GM21737 (cell line): ENCODE measurements at regions not wholly inside any gene's neighbourhood (a gene's known extent, or its start where the extent isn't known, plus 50 kb on each side); places are given as distances from the start of the nearest gene placed in this dataset.
"Not testable (repeated sequence)": the region's sequence is repeated elsewhere in the genome, so short reads cannot be mapped to it uniquely, and the experiment has no call there.

Experiments
- ATAC-seq: cut with Tn5 transposase; IDR thresholded peaks from one replicate; pipeline ENCODE4 v1.9.1; 2021; ENCODE audit warnings: mild to moderate bottlenecking, moderate library complexity; ENCODE audit not compliant: unreplicated experiment

DNA sequence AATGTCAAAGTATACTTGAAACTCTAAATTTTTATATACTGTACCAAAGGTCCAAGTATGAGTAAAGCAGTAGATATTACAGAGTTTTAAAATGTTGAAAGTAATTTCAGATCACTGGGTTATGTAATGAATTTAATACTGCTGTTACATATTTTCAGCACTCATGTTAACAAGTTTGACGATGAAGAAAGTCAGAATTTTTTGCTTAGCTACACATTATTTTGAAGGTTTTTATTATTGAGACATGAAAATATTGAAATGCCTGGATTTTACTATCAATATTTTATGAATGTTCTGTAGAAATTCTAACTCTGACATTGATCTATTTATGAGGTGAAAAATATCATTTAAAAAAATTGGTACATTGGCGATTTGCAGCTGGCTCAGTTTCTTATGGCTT is 1030.3 kb downstream of the FSCB start:
- ATAC-seq: no peak

DNA sequence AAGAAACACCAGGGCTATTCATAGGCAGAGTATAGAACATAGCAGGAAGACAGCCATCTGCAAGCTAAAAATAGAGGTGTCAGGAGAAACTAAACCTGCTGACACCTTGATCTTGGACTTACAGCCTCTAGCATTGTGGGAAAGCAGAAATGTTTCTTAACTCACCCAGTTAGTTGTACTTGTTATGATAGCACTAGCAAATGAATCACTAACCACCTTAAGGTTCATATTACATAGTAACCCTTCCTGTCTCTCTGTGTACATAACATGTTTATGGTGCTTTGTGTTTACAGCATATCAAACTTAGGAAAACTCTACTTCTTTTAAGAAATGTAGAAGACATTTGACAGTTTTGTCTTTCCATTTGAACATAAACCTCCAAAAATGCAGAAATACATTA is 1031.3 kb downstream of the FSCB start:
- ATAC-seq: no peak

DNA sequence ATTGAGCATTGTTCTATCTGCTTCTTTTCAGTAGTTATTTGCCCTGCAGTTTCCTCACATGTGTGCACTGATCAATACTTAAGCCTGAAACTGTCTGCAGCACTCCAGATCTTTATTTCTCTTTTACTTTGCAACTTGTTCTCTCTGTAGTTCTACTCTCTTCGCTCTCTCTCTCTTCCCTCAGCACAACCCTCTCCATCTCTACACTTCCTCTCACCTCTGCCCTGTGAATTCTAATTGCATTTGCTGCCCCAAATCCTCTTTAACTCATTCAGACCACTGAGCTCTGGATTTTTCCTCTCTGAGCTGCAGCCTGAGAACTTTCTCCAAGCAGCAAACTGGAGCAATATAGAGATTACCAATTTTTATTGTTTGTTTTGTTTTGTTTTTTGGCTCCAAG is 1035.5 kb downstream of the FSCB start:
- no peak for ATAC-seq

DNA sequence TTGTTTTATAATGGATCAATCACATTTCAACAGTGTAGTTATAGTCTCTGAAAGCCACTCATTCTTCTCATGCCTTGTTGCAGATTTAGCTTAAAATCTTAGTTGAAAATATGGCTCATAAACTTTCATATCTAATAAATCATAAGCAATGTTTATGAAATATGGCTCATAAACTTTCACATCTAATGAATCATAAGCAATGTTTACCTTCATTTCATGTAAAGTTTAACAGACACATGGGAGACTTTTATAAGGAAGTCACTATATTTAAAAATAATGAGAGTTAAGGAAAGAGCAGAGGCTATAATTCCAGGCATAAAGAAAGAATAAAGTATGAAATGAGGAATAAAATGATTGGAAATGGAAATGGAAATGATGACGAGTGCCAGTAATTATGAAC is 1042.1 kb downstream of the FSCB start:
- no peak for ATAC-seq

DNA sequence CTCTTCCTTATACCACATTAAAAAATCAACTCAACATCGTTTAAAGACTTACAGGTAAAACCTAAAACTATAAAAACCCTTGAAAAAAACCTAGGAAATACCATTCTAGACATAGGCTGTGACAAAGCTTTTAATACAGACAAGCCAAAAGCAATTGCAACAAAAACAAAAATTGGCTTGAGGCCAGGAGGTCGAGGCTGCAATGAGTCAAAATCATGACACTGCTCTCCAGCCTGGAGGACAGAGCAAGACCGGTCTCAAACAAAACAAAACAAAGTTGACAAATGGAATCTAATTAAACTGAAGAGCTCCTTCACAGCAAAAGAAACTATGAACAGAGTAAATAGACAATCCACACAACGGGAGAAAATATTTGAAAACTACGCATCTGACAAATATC is 1057.8 kb downstream of the FSCB start:
- ATAC-seq: no peak

DNA sequence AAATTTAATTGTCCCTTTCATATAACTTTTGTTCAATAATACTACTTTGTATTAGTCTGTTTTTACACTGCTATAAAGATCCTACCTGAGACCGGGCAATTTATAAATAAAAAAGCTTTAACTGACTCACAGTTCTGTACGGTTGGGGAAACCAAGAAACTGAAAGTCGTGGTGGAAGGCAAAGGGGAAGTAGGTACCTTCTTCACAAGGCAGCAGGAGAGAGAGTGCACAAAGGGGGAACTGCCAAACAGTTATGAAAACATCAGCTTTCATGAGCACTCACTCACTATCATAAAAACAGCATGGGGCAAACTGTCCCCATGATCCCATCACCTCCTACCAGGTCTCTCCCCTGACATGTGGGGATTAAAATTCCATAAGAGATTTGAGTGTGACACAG is 1069.0 kb downstream of the FSCB start:
- ATAC-seq: no peak

DNA sequence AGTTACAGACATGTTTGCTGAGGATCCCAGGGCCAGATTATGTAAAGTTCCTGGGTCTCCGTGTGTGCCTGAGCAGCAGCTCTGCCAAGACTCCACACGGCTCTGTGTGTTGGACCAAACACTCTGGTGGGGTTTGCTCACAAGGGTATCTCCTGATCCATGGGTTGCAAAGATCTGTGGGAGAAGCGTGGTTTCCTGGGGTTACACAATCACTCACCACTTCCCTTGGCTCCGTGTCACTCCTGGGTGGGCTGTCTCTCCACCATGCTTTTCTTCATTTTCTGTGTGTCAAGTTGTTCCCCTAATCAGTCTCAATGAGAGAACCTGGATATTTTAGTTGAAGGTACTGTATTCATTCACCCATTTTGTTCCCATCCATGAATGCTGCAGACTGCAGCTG is 1088.8 kb downstream of the FSCB start:
- ATAC-seq: no peak

DNA sequence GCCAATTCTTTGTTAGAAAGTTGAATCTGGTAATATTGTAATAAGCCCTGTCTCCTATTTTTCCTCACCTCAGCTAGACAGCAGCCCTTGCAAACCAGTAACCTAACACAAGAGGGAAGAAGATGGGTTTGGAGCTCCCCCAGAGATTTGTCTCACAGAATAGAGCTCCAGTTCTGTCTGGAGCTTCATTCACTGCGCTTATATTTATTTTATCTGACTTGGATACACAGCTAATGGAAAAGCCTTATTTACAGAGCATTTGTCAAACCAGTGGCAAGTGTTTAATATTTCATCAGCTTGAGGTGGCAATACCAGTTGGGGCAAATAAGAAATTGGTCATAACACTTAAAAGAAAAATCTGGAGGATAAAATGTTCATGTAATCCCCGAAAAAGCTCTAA is 1094.0 kb downstream of the FSCB start:
- no peak for ATAC-seq

DNA sequence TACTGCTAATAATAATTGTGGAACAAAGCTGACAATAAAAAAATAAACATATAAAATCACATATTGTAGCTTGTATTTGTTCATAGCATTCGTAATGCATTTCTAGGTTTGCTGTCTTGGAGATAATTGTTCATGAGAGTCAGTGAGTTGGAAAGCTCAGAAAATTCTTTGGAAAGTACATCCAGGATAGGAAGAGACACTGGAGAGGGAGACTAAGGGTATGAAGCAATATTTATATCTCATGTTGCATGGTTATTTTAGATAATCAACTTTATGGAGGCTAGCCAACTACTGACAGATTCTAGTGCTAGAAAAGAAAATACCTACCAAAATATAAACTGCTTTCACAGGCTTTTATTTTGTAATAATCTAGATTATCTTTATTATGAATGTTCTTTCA is 1095.2 kb downstream of the FSCB start:
- ATAC-seq: no peak

DNA sequence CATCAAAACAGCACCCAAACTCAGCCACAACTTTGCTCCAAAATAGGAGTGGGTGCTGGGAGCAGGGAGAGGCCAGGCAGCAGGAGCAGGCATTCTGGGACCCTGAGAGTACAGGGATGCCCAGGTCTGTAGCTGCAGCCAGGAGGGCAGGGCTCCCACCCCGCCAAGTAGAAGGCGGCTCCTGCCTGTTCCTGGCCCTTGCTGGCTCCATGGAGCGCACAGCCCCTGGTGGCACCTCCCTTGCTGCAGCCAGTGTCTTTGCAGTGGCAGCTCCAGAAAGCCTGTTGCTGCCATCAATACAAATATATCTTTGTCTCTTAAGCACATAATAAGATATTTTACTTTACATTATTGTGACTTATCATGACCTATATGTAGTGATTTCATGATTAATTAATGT is 1096.5 kb downstream of the FSCB start:
- no peak for ATAC-seq

DNA sequence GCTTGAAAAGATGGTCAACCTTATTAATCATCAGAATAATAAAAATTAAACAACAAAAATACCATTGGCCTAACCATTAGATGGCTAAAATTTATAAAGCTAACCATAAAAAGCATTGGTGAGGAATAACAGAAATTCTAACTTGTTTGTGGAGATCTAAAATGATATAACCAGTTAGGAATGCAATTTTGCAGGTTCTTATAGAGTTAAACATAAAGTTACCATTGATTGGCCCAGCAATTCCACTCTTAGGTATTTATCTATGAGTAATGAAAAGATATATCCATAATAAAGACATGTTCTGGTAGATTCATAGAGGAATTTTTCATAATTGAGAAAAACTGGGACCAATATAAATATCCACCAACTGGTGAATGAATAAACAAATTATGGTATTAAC is 1098.6 kb downstream of the FSCB start:
- no peak for ATAC-seq

DNA sequence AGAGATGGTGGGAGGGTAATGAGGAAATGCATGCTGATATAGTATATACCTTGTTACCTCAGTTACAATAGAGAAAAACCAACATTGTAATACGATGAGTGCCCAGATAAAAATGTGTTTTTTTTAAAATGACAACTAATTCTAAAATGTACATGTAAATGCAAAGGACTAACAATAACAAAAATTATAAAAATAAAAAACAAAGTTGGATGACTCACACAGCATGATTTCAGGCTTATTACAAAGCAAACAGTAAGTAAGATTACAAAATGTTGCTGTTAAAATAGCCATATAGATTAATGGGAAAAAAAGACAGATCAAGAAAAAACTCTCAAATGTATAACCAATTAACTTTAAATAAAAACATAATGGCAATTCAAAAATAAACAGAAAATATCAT is 1099.4 kb downstream of the FSCB start:
- no peak for ATAC-seq

DNA sequence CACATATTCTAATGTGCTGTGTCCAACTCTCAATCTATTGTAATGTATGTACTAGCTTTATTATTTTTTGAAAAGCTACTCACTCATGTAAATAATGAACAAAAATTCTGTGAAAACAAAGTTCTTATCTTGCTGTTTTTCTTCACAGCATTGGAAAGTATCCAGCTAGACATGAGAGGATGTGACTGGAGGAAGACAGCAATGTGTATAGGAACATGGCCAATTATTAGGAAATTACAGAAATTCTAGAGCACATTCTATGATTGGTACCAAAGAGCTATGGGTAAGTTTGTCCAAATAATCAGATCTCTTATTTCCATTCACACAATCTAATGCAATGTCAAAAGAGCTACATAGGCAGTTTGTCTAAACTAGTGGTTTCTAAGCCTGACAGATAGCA is 1100.2 kb downstream of the FSCB start:
- no peak for ATAC-seq

DNA sequence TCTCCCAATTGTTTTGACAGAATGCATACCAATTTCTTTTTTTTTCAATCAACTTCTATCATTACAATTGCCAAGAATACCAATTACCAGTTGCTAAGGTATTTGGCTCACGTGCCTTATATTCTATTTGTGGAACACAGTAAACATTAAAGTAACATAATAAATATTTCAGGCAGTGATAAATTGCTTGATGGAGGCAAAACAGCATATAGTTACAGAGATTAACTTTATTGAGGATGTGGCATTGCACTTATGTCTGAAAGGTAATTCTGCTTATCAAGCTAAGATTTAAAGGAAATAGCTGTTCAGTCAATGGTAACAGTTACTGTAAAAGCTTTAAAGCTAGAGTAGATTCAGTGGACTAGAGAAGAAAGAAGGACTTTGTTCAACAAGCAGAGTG is 1107.8 kb downstream of the FSCB start:
- ATAC-seq: no peak

DNA sequence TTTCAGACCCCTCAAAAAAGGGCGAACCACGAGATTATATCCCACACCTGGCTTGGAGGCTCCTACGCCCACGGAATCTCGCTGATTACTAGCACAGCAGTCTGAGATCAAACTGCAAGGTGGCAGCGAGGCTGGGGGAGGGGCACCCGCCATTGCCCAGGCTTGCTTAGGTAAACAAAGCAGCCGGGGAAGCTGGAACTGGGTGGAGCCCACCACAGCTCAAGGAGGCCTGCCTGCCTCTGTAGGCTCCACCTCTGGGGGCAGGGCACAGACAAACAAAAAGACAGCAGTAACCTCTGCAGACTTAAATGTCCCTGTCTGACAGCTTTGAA is 1136.6 kb downstream of the FSCB start:
- not testable (repeated sequence) for ATAC-seq

DNA sequence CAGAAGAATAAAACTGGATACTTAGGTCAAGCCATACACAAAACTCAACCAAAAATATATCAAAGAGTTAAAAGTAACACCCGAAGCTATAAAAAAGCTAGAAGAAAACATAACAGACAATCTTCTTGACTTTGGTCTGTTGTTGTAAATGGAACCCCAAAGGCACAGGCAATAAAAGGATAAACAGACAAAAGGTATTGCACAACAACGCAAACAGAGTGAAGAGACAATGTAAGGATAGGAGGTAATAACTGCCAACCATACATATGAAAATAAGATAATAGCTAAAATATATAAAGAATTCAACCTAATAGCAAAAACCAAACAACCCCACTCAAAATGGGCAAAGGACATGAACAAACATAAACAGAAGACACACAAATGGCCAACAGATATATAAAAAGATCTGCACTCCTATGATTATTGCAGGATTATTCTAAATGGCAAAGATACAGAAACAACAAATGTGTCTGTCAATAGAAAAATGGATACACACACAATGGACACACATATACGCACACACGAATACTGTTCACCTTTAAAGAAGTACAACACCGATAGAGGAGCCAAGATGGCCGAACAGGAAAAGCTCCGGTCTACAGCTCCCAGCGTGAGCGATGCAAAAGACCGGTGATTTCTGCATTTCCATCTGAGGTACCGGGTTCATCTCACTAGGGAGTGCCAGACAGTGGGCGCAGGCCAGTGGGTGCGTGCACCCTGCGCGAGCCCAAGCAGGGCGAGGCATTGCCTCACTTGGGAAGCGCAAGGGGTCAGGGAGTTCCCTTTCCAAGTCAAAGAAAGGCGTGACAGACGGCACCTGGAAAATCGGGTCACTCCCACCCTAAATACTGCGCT is 1137.1 kb downstream of the FSCB start:
- no peak for ATAC-seq

DNA sequence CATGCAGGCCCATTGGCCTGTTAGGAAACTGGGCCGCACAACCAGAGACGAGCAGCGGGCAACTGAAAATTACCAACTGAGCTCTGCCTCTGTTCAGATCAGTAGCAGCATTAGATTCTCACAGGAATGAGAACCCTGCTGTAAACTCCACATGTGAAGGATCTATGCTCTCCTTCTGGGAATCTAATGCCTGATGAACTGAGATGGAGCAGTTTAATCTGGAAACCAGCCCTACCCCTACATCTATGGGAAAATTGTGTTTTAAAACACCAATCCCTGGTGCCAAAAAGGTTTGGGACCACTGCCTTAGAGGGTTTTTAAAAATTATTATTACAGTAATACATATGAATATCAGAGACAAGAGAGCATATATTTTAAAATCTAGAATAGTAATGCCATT is 1144.5 kb downstream of the FSCB start:
- no peak for ATAC-seq

DNA sequence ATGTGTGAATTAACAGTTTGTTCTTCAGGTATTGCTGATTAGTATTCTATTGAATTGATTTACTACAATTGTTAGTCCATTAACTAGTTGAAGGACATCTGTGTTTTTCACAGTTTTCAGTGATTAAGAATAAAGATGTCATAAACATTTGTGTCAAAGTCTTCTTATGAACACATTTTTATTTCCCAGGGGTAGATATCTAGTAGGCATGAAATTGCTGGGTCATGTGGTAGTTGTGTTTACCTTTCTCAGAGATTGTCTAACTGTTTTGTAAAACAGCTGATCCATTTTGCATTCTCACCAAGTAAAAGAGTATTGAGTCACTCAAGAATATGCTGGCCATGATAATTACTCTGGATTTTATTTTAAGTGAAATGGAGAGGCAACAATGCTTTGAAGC is 1145.3 kb downstream of the FSCB start:
- no peak for ATAC-seq

DNA sequence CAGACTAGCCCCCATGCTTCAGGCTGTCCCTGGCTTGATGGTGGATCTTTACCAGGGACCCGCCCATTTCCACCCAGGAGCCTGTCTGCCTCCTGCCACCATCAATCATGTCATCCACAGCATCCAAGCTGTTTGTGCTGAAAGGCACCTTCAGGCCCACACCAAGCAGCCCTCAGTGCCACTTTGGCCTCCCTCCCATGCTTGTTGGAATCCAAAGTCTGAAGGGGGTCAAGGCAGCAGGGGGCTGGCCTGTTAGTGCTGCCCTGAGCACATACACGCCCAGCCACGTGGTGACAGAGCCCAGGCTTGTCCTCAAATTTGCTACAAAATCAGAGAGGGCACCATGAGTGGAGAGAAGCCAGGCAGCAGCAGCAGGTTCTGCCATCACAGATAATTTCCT is 1146.8 kb downstream of the FSCB start:
- ATAC-seq: no peak

DNA sequence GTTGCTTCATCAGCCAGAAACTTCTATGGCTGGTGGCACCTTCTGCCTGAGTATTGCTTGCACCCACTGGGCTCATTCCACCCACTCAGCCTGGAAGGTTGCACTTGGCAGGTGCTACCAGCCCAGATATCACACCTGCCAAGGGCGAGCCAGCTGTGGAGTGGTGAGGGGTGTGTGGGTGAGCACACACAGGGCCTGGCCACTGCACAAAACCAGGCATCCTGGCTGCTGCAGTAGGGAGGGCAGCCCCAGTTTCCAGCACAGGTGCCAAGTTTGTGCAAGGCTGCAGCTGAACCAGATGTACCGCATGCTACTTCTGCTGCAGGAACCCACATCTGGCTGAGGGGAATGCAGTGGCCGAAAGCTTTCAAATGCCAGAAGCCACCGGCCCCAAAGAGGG is 1147.8 kb downstream of the FSCB start:
- no peak for ATAC-seq

DNA sequence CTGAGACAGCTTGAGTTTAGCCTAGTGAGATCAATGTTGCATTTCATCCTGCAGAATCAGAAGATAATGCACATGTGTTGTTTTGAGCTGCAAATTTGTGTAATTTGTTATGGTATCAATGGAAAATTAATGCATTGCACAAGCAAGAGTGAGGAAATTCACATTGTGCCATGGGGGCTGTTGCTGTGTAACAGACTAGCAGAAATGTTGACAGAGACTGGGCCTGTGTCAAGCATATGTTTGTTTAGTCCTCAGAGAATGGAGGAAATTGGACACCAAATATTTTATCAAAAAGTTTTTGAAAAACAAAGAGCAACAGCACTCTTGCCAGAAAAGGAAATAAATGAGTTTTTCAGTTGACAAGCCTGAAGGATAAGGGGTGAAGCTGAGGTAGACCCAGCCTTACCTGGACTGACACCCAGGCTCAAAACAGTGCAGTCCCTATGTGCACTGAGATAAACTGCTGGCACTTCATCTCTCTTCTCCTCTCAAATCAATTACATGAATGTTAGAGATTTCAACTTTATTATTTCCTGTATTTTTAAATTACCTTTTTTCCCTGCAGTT is 1150.0 kb downstream of the FSCB start:
- no peak for ATAC-seq

DNA sequence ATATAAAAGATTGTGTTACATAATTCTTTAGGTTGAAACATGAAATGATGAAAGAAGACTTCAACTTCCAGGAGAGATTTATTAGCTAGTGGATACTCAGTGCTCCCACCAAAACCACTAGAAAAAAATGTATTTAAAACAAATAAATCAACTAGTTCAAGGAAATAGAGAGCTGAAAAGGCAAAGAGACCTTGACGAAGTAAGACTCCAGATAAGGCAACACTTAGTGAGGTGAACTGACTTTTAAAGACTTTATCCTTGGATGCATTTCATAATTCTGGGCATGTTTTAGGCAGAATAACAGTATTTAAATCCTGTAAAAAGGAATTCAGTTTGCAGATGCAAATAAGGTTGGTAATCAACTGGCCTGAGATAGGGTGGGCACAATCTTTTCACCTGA is 1150.7 kb downstream of the FSCB start:
- ATAC-seq: no peak

DNA sequence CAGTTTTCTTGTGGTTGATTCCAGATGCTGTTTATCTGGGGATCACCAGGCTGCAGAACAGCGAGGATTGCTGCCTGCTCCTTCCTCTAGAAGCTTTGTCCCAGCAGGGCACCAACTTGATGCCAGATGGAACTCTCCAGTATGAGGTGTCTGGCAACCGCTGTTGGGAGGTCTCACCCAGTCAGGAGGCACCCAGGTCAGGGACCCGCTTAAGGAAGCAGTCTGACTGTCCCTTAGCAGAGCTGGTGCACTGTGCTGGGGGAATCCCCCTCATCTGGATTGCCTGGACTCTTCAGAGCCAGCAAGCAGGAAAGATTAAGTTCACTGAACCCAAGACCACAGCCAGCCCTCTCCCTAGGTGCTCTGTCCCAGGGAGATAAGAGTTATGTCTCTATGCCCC is 1165.2 kb downstream of the FSCB start:
- ATAC-seq: no peak
